GM23338 (cell line): ENCODE measurements at regions not wholly inside any gene's neighbourhood (a gene's known extent, or its start where the extent isn't known, plus 50 kb on each side); places are given as distances from the start of the nearest gene placed in this dataset.

Experiments used
- ATAC-seq: fragments of 200-7000 bp; cut with Tn5 transposase; 3 replicates; pipeline ENCODE4 v1.9.1; 2020
- DNase-seq: peaks from one replicate; pipeline ENCODE4 v3.0.0-alpha.2; 2015; ENCODE audit warnings: low spot score
- H2AFZ ChIP-seq: fragments of 200-600 bp; sonication (generic); 2 replicates; pipeline ENCODE4 v1.8.0; 2016; ENCODE audit warnings: antibody characterized with exemption, mild to moderate bottlenecking, moderate library complexity
- H3F3A ChIP-seq: fragments of 200-600 bp; sonication (generic); replicated peaks from 2 replicates; pipeline ENCODE4 v1.8.0; 2017; ENCODE audit warnings: antibody characterized with exemption, mixed run types, low read depth
- H3K27ac ChIP-seq: fragments of 200-600 bp; sonication (generic); 2 replicates; pipeline ENCODE4 v1.6.1; 2016; ENCODE audit warnings: low read depth
- H3K27me3 ChIP-seq: fragments of 200-600 bp; sonication (generic); 2 replicates; pipeline ENCODE4 v1.8.0; 2016; ENCODE audit warnings: mild to moderate bottlenecking, mixed run types, moderate library complexity; ENCODE audit not compliant: insufficient read depth
- H3K36me3 ChIP-seq: fragments of 200-600 bp; sonication (generic); 2 replicates; pipeline ENCODE4 v1.8.0; 2016; ENCODE audit warnings: mild to moderate bottlenecking; ENCODE audit not compliant: insufficient read depth
- H3K4me1 ChIP-seq: fragments of 200-600 bp; sonication (generic); 2 replicates; pipeline ENCODE4 v1.8.0; 2016; ENCODE audit warnings: mild to moderate bottlenecking, moderate library complexity; ENCODE audit not compliant: insufficient read depth
- H3K4me2 ChIP-seq: fragments of 200-600 bp; sonication (generic); 2 replicates; pipeline ENCODE4 v1.7.1; 2017; ENCODE audit warnings: mixed run types
- H3K4me3 ChIP-seq: fragments of 200-600 bp; sonication (generic); 2 replicates; pipeline ENCODE4 v1.6.1; 2016; ENCODE audit warnings: mixed run types
- H3K79me2 ChIP-seq: fragments of 200-600 bp; sonication (generic); replicated peaks from 2 replicates; pipeline ENCODE4 v1.8.0; 2017; ENCODE audit warnings: mild to moderate bottlenecking; ENCODE audit not compliant: insufficient read depth
- H3K9me2 ChIP-seq: fragments of 200-600 bp; sonication (generic); 2 replicates; pipeline ENCODE4 v1.8.0; 2017; ENCODE audit not compliant: insufficient read depth
- H4K20me1 ChIP-seq: fragments of 200-600 bp; sonication (generic); replicated peaks from 2 replicates; pipeline ENCODE4 v1.8.0; 2017; ENCODE audit warnings: mild to moderate bottlenecking; ENCODE audit not compliant: insufficient read depth
- H3K27ac Mint-ChIP-seq: 2 replicates; pipeline ENCODE4 v1.8.0; 2020; ENCODE audit warnings: inconsistent platforms, mild to moderate bottlenecking, moderate library complexity, mixed read lengths
- H3K27me3 Mint-ChIP-seq: 3 replicates; pipeline ENCODE4 v1.8.0; 2022; ENCODE audit warnings: low read depth, mild to moderate bottlenecking, moderate library complexity, mixed read lengths, inconsistent platforms; ENCODE audit not compliant: insufficient read depth, poor library complexity
- H3K36me3 Mint-ChIP-seq: 3 replicates; pipeline ENCODE4 v1.8.0; 2021; ENCODE audit warnings: low read depth, mild to moderate bottlenecking, inconsistent platforms, moderate library complexity, mixed read lengths
- H3K4me1 Mint-ChIP-seq: 3 replicates; pipeline ENCODE4 v1.8.0; 2020; ENCODE audit warnings: mild to moderate bottlenecking, inconsistent platforms, mixed read lengths
- H3K4me3 Mint-ChIP-seq: 3 replicates; pipeline ENCODE4 v1.8.0; 2021; ENCODE audit warnings: moderate library complexity, mild to moderate bottlenecking, inconsistent platforms, mixed read lengths
- H3K9me3 Mint-ChIP-seq: 3 replicates; pipeline ENCODE4 v1.8.0; 2020; ENCODE audit warnings: moderate library complexity, mild to moderate bottlenecking, inconsistent platforms, mixed read lengths
- CREB1 ChIP-seq: fragments of 250-450 bp; sonication (Bioruptor Pico); IDR thresholded peaks from 2 replicates; pipeline ENCODE4 v1.5.0; 2020; ENCODE audit warnings: low read depth, mild to moderate bottlenecking, moderate library complexity
- CTCF ChIP-seq, 2 experiments: fragments of 200-600 bp in 1 of 2; sonication (generic) in 1 of 2; conservative IDR thresholded peaks; 2 replicates each; pipeline versions ENCODE4 v1.5.1 to v1.6.1; 2016 to 2017; ENCODE audit warnings: antibody characterized with exemption in 2 of 2, low read depth in 2 of 2, mild to moderate bottlenecking in 2 of 2, moderate library complexity in 1 of 2
- ETS1 ChIP-seq: IDR thresholded peaks from 2 replicates; pipeline ENCODE4 v1.6.1; 2016; ENCODE audit warnings: antibody characterized with exemption
- EZH2 ChIP-seq: fragments of 200-600 bp; sonication (generic); IDR thresholded peaks from one replicate; pipeline ENCODE4 v1.8.0; 2017; ENCODE audit warnings: antibody characterized with exemption, mild to moderate bottlenecking, low read depth; ENCODE audit not compliant: unreplicated experiment
- EZH2phosphoT487 ChIP-seq: fragments of 200-600 bp; sonication (generic); IDR thresholded peaks from one replicate; pipeline ENCODE4 v1.8.1; 2018; ENCODE audit warnings: antibody characterized with exemption; ENCODE audit not compliant: unreplicated experiment
- JUNB ChIP-seq: IDR thresholded peaks from one replicate; pipeline ENCODE4 v1.6.1; 2016; ENCODE audit warnings: antibody characterized with exemption; ENCODE audit not compliant: unreplicated experiment
- NANOG ChIP-seq: IDR thresholded peaks from 2 replicates; pipeline ENCODE4 v1.6.1; 2016; ENCODE audit warnings: antibody characterized with exemption, borderline replicate concordance
- POLR2AphosphoS5 ChIP-seq: IDR thresholded peaks from 2 replicates; pipeline ENCODE4 v1.6.1; 2016; ENCODE audit warnings: antibody characterized with exemption, low read depth
- STAT1 ChIP-seq: IDR thresholded peaks from one replicate; pipeline ENCODE4 v1.6.1; 2016; ENCODE audit warnings: antibody characterized with exemption; ENCODE audit not compliant: unreplicated experiment
- ZNF114 ChIP-seq: fragments of 250-450 bp; sonication (Bioruptor Pico); IDR thresholded peaks from 2 replicates; pipeline ENCODE4 v1.5.0; 2020; ENCODE audit warnings: mild to moderate bottlenecking, moderate library complexity
- ZNF331 ChIP-seq: fragments of 250-450 bp; sonication (Bioruptor Pico); IDR thresholded peaks from 2 replicates; pipeline ENCODE4 v1.5.0; 2020; ENCODE audit warnings: low read depth, mild to moderate bottlenecking, moderate library complexity
- ZNF462 ChIP-seq: fragments of 250-450 bp; sonication (Bioruptor Pico); IDR thresholded peaks from 2 replicates; pipeline ENCODE4 v1.5.0; 2020; ENCODE audit warnings: mild to moderate bottlenecking, moderate library complexity

GRCh38 chrX:39509157-39509556, 588.6 kb downstream of the BCOR start:
- Histone ChIP-seq H3K79me2 (no peaks in the 10 kb centered on the region), H3K27ac (no peak overlapping the region), H3K4me3 (no peak overlapping the region), H3K4me1 (no peaks in the 10 kb centered on the region), H4K20me1 (no peaks in the 10 kb centered on the region), H3K27me3 (no peaks in the 10 kb centered on the region), H3K9me2 (no peaks in the 10 kb centered on the region), H3K36me3 (no peaks in the 10 kb centered on the region), H3F3A (no peaks in the 10 kb centered on the region), H2AFZ (no peak overlapping the region), H3K4me2 (no peak overlapping the region)
- Mint-ChIP-seq H3K4me3 (no peak overlapping the region), H3K9me3 (peaks cover 15% of the 10 kb centered on the region), H3K4me1 (no peaks in the 10 kb centered on the region), H3K27me3 (peaks cover 2% of the 10 kb centered on the region), H3K27ac (no peak overlapping the region), H3K36me3 (peaks cover 6% of the 10 kb centered on the region; the same call in 2 of the 3 replicates)
- no peak for ATAC-seq
- no peak for DNase-seq
- no peak for TF ChIP-seq EZH2phosphoT487

GRCh38 chrX:39513836-39514235, 583.9 kb downstream of the BCOR start:
- H3F3A ChIP-seq = no peaks in the 10 kb centered on the region
- peaks cover 14% of the 10 kb centered on the region for H3K9me3 Mint-ChIP-seq
- peaks cover 6% of the 10 kb centered on the region; the same call in 2 of the 3 replicates for H3K36me3 Mint-ChIP-seq
- TF ChIP-seq ZNF114 (CRISPR knock-in tag) (no peak), ZNF331 (CRISPR knock-in tag) (no peak), STAT1 (no peak), POLR2AphosphoS5 (no peak), JUNB (no peak), CREB1 (CRISPR knock-in tag) (no peak), EZH2phosphoT487 (no peak), ZNF462 (CRISPR knock-in tag) (no peak), ETS1 (no peak), NANOG (no peak), EZH2 (no peak), CTCF (conservative IDR thresholded peaks at IDR 0.05; ENCODE audit: low read depth in 2 of 2) (no peak)

More at GRCh38 chrX:39513836-39514235, 583.9 kb downstream of the BCOR start:
- DNase-seq (no peak), ATAC-seq (no peak)
- H3K4me2 ChIP-seq = no peak overlapping the region
- H3K27ac ChIP-seq = no peak overlapping the region
- Mint-ChIP-seq H3K27ac (no peak overlapping the region), H3K4me3 (no peak overlapping the region), H3K4me1 (peaks cover 11% of the 10 kb centered on the region; the same call in 2 of the 3 replicates), H3K27me3 (peaks cover 3% of the 10 kb centered on the region)
- H3K36me3 ChIP-seq = no peaks in the 10 kb centered on the region
- H3K4me1 ChIP-seq = no peaks in the 10 kb centered on the region
- no peaks in the 10 kb centered on the region for H3K79me2 ChIP-seq
- H3K4me3 ChIP-seq = no peak overlapping the region
- H3K9me2 ChIP-seq = no peaks in the 10 kb centered on the region
- no peaks in the 10 kb centered on the region for H3K27me3 ChIP-seq
- H4K20me1 ChIP-seq = no peaks in the 10 kb centered on the region
- no peak overlapping the region for H2AFZ ChIP-seq
